ENCODE measurements at regions not wholly inside any gene's neighbourhood (a gene's known extent, or its start where the extent isn't known, plus 50 kb on each side); places are given as distances from the start of the nearest gene placed in this dataset.
"Not testable (repeated sequence)": the region's sequence is repeated elsewhere in the genome, so short reads cannot be mapped to it uniquely, and the experiment has no call there.

DNA sequence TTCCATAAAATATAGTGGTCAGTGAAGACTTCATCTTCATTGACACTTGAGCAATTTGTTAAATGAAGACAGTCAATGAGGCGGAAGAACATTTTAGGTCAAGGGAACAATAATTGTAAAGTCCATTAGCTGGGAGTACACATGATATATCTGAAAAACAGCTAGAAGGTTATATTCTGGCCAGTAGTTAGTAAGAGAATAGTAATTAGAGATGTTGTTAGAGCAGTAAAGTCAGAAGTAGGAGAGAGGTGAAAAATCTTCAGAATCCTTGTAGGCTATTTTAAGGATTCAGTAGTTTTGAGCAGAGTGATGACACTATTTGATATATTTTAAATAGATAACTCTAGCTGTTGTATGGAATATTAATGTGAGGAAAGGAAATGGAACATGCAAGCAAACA lies 915.6 kb upstream of the NEGR1 start:
- no peak overlapping the region for H2BK5ac ChIP-seq (ENCODE audit: low read length)
- H2BK15ac ChIP-seq (ENCODE audit: low read length): no peak overlapping the region
- H4K91ac ChIP-seq (ENCODE audit: low read depth, low read length, poor library complexity): no peak overlapping the region
- WGBS, 2 donors (ENCODE audit: extremely low coverage in 2 of 2, insufficient read length in 2 of 2, insufficient replicate concordance in 1 of 2): no CpG with 5 or more reads among the region's 1 CpG
- H3K4me3 ChIP-seq (ENCODE audit: low read length in 2 of 2): no peak overlapping the region
- H3K4ac ChIP-seq (ENCODE audit: low read length): no peak overlapping the region
- H3K18ac ChIP-seq (ENCODE audit: low read length): no peak overlapping the region
- no peak overlapping the region for H3K4me2 ChIP-seq (ENCODE audit: insufficient read depth, low read length, poor library complexity, severe bottlenecking)
- H3K36me3 ChIP-seq (replicated peaks in 1 of 2; ENCODE audit: control insufficient read depth in 2 of 2, insufficient read depth in 2 of 2, low read length in 2 of 2): no peaks in the 10 kb centered on the region
- H3K79me1 ChIP-seq (ENCODE audit: low read depth, low read length): no peaks in the 10 kb centered on the region
- H3K23ac ChIP-seq (ENCODE audit: low read depth, low read length, poor library complexity): no peak overlapping the region
- H2AK5ac ChIP-seq (ENCODE audit: low read depth, low read length): no peak overlapping the region
- no peaks in the 10 kb centered on the region for H3K9me3 ChIP-seq (replicated peaks in 1 of 2; ENCODE audit: control insufficient read depth in 2 of 2, insufficient read depth in 1 of 2, low read depth in 1 of 2, low read length in 2 of 2)
- H3K14ac ChIP-seq (ENCODE audit: low read length): no peak overlapping the region
- no peaks in the 10 kb centered on the region for H3K27me3 ChIP-seq (ENCODE audit: control insufficient read depth in 3 of 3, insufficient read depth in 3 of 3, low read depth in 1 of 3, low read length in 3 of 3)
- DNase-seq (ENCODE audit: low spot score): no peak
- H2AFZ ChIP-seq (ENCODE audit: low read length): no peak overlapping the region
- H3K4me1 ChIP-seq (ENCODE audit: control insufficient read depth in 2 of 2, insufficient read depth in 1 of 2, low read depth in 1 of 2, low read length in 2 of 2): peaks cover 0 to 3% of the 10 kb centered on the region in 2 donors
- H3K27ac ChIP-seq (replicated peaks; ENCODE audit: low read length): no peak overlapping the region
- H3K9ac ChIP-seq (ENCODE audit: low read depth, low read length, poor library complexity): no peak overlapping the region
- no peak overlapping the region for H2BK120ac ChIP-seq (ENCODE audit: low read depth, low read length)
- H4K8ac ChIP-seq (ENCODE audit: low read depth, low read length): no peak overlapping the region
- no peak overlapping the region for H2BK12ac ChIP-seq (ENCODE audit: low read length)

DNA sequence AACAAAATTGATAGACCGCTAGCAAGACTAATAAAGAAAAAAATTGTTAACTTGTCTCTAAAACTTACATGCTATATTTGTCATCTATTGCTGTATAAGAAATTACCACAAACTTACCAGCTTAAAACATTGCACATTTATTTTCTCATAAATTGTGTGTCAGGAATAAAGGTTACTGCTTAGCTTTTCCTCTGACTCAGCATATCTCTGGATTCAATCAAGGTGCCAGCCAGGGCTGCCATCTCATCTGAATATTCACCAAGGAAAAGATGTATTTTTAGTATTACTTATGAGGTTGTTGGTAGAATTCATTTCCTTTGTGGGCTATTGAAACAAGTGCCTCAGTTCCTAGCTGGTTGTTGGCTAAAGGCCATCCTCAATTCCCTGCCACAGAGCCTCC lies 912.6 kb upstream of the NEGR1 start:
- Histone ChIP-seq H3K36me3 (replicated peaks in 1 of 2; ENCODE audit: control insufficient read depth in 2 of 2, insufficient read depth in 2 of 2, low read length in 2 of 2) (no peaks in the 10 kb centered on the region), H3K27me3 (ENCODE audit: control insufficient read depth in 3 of 3, insufficient read depth in 3 of 3, low read depth in 1 of 3, low read length in 3 of 3) (no peaks in the 10 kb centered on the region), H3K14ac (ENCODE audit: low read length) (no peak overlapping the region), H3K18ac (ENCODE audit: low read length) (no peak overlapping the region), H3K4ac (ENCODE audit: low read length) (no peak overlapping the region), H2BK15ac (ENCODE audit: low read length) (no peak overlapping the region), H3K4me3 (ENCODE audit: low read length in 2 of 2) (no peak overlapping the region), H3K4me2 (ENCODE audit: insufficient read depth, low read length, poor library complexity, severe bottlenecking) (no peak overlapping the region), H3K9ac (ENCODE audit: low read depth, low read length, poor library complexity) (no peak overlapping the region), H2BK120ac (ENCODE audit: low read depth, low read length) (no peak overlapping the region), H2BK12ac (ENCODE audit: low read length) (no peak overlapping the region), H3K23ac (ENCODE audit: low read depth, low read length, poor library complexity) (no peak overlapping the region), H3K79me1 (ENCODE audit: low read depth, low read length) (no peaks in the 10 kb centered on the region), H2BK5ac (ENCODE audit: low read length) (no peak overlapping the region), H4K8ac (ENCODE audit: low read depth, low read length) (no peak overlapping the region), H2AK5ac (ENCODE audit: low read depth, low read length) (no peak overlapping the region), H2AFZ (ENCODE audit: low read length) (no peak overlapping the region), H4K91ac (ENCODE audit: low read depth, low read length, poor library complexity) (no peak overlapping the region), H3K9me3 (replicated peaks in 1 of 2; ENCODE audit: control insufficient read depth in 2 of 2, insufficient read depth in 1 of 2, low read depth in 1 of 2, low read length in 2 of 2) (no peaks in the 10 kb centered on the region), H3K4me1 (ENCODE audit: control insufficient read depth in 2 of 2, insufficient read depth in 1 of 2, low read depth in 1 of 2, low read length in 2 of 2) (peaks cover 0 to 3% of the 10 kb centered on the region in 2 donors), H3K27ac (replicated peaks; ENCODE audit: low read length) (no peak overlapping the region)
- DNase-seq (ENCODE audit: low spot score): no peak
- WGBS, 2 donors (ENCODE audit: extremely low coverage in 2 of 2, insufficient read length in 2 of 2, insufficient replicate concordance in 1 of 2): no CpG with 5 or more reads among the region's 1 CpG

DNA sequence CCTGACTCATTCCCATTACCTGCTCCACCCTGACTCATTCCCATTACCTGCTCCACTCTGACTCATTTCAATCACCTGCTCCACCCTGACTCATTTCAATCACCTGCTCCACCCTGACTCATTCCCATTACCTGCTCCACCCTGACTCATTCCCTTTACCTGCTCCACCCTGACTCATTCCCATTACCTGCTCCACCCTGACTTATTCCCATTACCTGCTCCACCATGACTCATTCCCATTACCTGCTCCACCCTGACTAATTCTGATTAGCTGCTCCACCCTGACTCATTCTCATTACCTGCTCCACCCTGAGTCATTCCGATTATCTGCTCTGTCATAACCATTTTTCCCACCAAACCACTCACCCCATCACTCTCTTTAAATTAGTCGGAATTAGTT lies 901.2 kb upstream of the NEGR1 start:
- not testable (repeated sequence) for H3K79me1 ChIP-seq (ENCODE audit: low read depth, low read length); H3K4me1 ChIP-seq (ENCODE audit: control insufficient read depth in 2 of 2, insufficient read depth in 1 of 2, low read depth in 1 of 2, low read length in 2 of 2); H3K23ac ChIP-seq (ENCODE audit: low read depth, low read length, poor library complexity); H2AK5ac ChIP-seq (ENCODE audit: low read depth, low read length); H3K9ac ChIP-seq (ENCODE audit: low read depth, low read length, poor library complexity); H4K91ac ChIP-seq (ENCODE audit: low read depth, low read length, poor library complexity); DNase-seq (ENCODE audit: low spot score); H2BK5ac ChIP-seq (ENCODE audit: low read length); H3K18ac ChIP-seq (ENCODE audit: low read length); H3K27me3 ChIP-seq (ENCODE audit: control insufficient read depth in 3 of 3, insufficient read depth in 3 of 3, low read depth in 1 of 3, low read length in 3 of 3); H3K27ac ChIP-seq (replicated peaks; ENCODE audit: low read length); H4K8ac ChIP-seq (ENCODE audit: low read depth, low read length); H3K36me3 ChIP-seq (replicated peaks in 1 of 2; ENCODE audit: control insufficient read depth in 2 of 2, insufficient read depth in 2 of 2, low read length in 2 of 2); H2AFZ ChIP-seq (ENCODE audit: low read length); H3K4ac ChIP-seq (ENCODE audit: low read length); H3K9me3 ChIP-seq (replicated peaks in 1 of 2; ENCODE audit: control insufficient read depth in 2 of 2, insufficient read depth in 1 of 2, low read depth in 1 of 2, low read length in 2 of 2); H3K14ac ChIP-seq (ENCODE audit: low read length); H2BK15ac ChIP-seq (ENCODE audit: low read length); H2BK120ac ChIP-seq (ENCODE audit: low read depth, low read length); H3K4me3 ChIP-seq (ENCODE audit: low read length in 2 of 2); H3K4me2 ChIP-seq (ENCODE audit: insufficient read depth, low read length, poor library complexity, severe bottlenecking); H2BK12ac ChIP-seq (ENCODE audit: low read length)
- no CpG with 5 or more reads among the region's 2 CpGs for WGBS, 2 donors (ENCODE audit: extremely low coverage in 2 of 2, insufficient read length in 2 of 2, insufficient replicate concordance in 1 of 2)

DNA sequence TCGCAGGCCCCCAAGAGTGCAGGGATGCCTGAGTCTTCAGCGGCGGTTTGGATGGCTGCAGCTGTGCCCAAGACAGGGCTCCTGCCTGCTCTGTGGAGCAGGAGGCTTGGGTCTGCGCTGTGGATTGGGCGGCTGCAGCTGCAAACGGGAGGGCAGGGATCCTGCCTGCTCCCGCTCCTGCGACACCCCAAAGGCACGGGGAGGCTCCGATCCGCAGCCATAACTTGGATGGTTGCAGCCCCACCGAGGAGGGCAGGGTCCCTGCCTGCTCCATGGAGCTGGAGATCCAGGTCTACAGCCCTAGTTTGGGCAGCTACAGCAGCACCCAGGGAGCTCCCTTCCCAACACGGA lies 898.8 kb upstream of the NEGR1 start:
- no peak overlapping the region for H3K4me3 ChIP-seq (ENCODE audit: low read length in 2 of 2)
- no peaks in the 10 kb centered on the region for H3K36me3 ChIP-seq (replicated peaks in 1 of 2; ENCODE audit: control insufficient read depth in 2 of 2, insufficient read depth in 2 of 2, low read length in 2 of 2)
- no peaks in the 10 kb centered on the region for H3K4me1 ChIP-seq (ENCODE audit: control insufficient read depth in 2 of 2, insufficient read depth in 1 of 2, low read depth in 1 of 2, low read length in 2 of 2)
- H3K14ac ChIP-seq (ENCODE audit: low read length): peak overlapping the region; percentile 94
- no peak overlapping the region for H3K27ac ChIP-seq (replicated peaks; ENCODE audit: low read length)
- no peak overlapping the region for H4K8ac ChIP-seq (ENCODE audit: low read depth, low read length)
- H2BK120ac ChIP-seq (ENCODE audit: low read depth, low read length): no peak overlapping the region
- peak overlapping the region; percentile 39 for H2BK5ac ChIP-seq (ENCODE audit: low read length)
- H3K23ac ChIP-seq (ENCODE audit: low read depth, low read length, poor library complexity): no peak overlapping the region
- WGBS, 2 donors (ENCODE audit: extremely low coverage in 2 of 2, insufficient read length in 2 of 2, insufficient replicate concordance in 1 of 2): no CpG with 5 or more reads among the region's 13 CpGs
- H3K27me3 ChIP-seq (ENCODE audit: control insufficient read depth in 3 of 3, insufficient read depth in 3 of 3, low read depth in 1 of 3, low read length in 3 of 3): no peaks in the 10 kb centered on the region
- no peak overlapping the region for H3K4me2 ChIP-seq (ENCODE audit: insufficient read depth, low read length, poor library complexity, severe bottlenecking)
- H3K18ac ChIP-seq (ENCODE audit: low read length): peak overlapping the region; percentile 13
- H3K9ac ChIP-seq (ENCODE audit: low read depth, low read length, poor library complexity): no peak overlapping the region
- H2BK15ac ChIP-seq (ENCODE audit: low read length): peak overlapping the region; percentile 17
- H2AFZ ChIP-seq (ENCODE audit: low read length): peak overlapping the region; percentile 66
- no peaks in the 10 kb centered on the region for H3K9me3 ChIP-seq (replicated peaks in 1 of 2; ENCODE audit: control insufficient read depth in 2 of 2, insufficient read depth in 1 of 2, low read depth in 1 of 2, low read length in 2 of 2)
- H4K91ac ChIP-seq (ENCODE audit: low read depth, low read length, poor library complexity): no peak overlapping the region
- DNase-seq (ENCODE audit: low spot score): no peak
- H2BK12ac ChIP-seq (ENCODE audit: low read length): no peak overlapping the region
- H2AK5ac ChIP-seq (ENCODE audit: low read depth, low read length): peak overlapping the region; percentile 63
- H3K4ac ChIP-seq (ENCODE audit: low read length): no peak overlapping the region
- H3K79me1 ChIP-seq (ENCODE audit: low read depth, low read length): peaks cover 1% of the 10 kb centered on the region
